ENCODE measurements at regions not wholly inside any gene's neighbourhood (a gene's known extent, or its start where the extent isn't known, plus 50 kb on each side); places are given as distances from the start of the nearest gene placed in this dataset.

GRCh38 chr9:31490551-31491106, 893.8 kb upstream of the ACO1 start:
- Histone ChIP-seq H3K79me1 (ENCODE audit: low read depth in 1 of 2, low read length in 2 of 2) (no peaks in the 10 kb centered on the region), H3K4me1 (ENCODE audit: control insufficient read depth, insufficient read depth, low read length) (no peaks in the 10 kb centered on the region), H3K9me1 (ENCODE audit: insufficient read depth, low read length) (no peaks in the 10 kb centered on the region), H4K20me1 (ENCODE audit: insufficient read depth, low read length) (no peaks in the 10 kb centered on the region), H3K27ac (ENCODE audit: insufficient read depth, low read length) (no peak overlapping the region), H2AK5ac (ENCODE audit: low read depth, low read length) (no peak overlapping the region), H4K5ac (ENCODE audit: low read depth, low read length) (no peak overlapping the region), H2BK120ac (ENCODE audit: low read depth, low read length) (no peak overlapping the region), H3K14ac (replicated peaks; ENCODE audit: low read depth, low read length) (no peak overlapping the region), H3K36me3 (ENCODE audit: control insufficient read depth, insufficient read depth, low read length) (no peaks in the 10 kb centered on the region), H3K4ac (ENCODE audit: low read depth, low read length) (no peak overlapping the region), H3K56ac (ENCODE audit: extremely low read depth, insufficient read depth, low read length) (no peak overlapping the region), H2BK15ac (ENCODE audit: low read depth, low read length) (no peak overlapping the region), H3K9me3 (ENCODE audit: control insufficient read depth, insufficient read depth, low read length) (peaks cover 4% of the 10 kb centered on the region; the same call in 1 of the 2 replicates), H4K8ac (ENCODE audit: low read depth in 2 of 2, low read length in 2 of 2) (no peak overlapping the region), H3K4me3 (ENCODE audit: insufficient read depth, low read depth, low read length) (no peak overlapping the region), H4K91ac (ENCODE audit: insufficient read depth, low read depth, low read length) (no peak overlapping the region), H2AK9ac (replicated peaks; ENCODE audit: low read depth, low read length, poor library complexity) (no peak overlapping the region), H2BK5ac (ENCODE audit: low read depth, low read length, poor library complexity, severe bottlenecking) (no peak overlapping the region), H3K9ac (ENCODE audit: low read depth, low read length) (no peak overlapping the region), H3K4me2 (ENCODE audit: low read depth, low read length) (no peak overlapping the region), H2AFZ (replicated peaks; ENCODE audit: low read length, poor library complexity) (no peak overlapping the region), H3K27me3 (ENCODE audit: control insufficient read depth, insufficient read depth, low read length) (no peaks in the 10 kb centered on the region), H3K23ac (ENCODE audit: low read depth, low read length) (no peak overlapping the region), H2BK20ac (ENCODE audit: low read depth, low read length) (no peak overlapping the region), H3K18ac (ENCODE audit: low read depth, low read length) (no peak overlapping the region)
- no CpG with 5 or more reads among the region's 4 CpGs for WGBS, 2 experiments (ENCODE audit: extremely low coverage in 2 of 2, insufficient read length in 1 of 2)
- ATAC-seq (ENCODE audit: low read depth) (no peak), DNase-seq (no peak)
- POLR2A ChIA-PET (ENCODE audit: unreplicated experiment), result no interaction called here
- BruUV-seq (replicated peaks), result no TSS peak
- dilution Hi-C loops (cut with HindIII; ENCODE audit: low sequenced_read_pairs, unreplicated experiment), result no loop called here
- CTCF ChIA-PET, result no interaction called here
- TF ChIP-seq CEBPB (IDR thresholded peaks at IDR 0.05; ENCODE audit: low read depth, low read length) (no peak), POLR2A (IDR thresholded peaks at IDR 0.05; ENCODE audit: low read depth, low read length) (no peak), RAD21 (IDR thresholded peaks at IDR 0.05; ENCODE audit: low read length) (no peak), NFE2L2 (IDR thresholded peaks at IDR 0.05; ENCODE audit: low read depth, low read length) (no peak), FOS (IDR thresholded peaks at IDR 0.05; ENCODE audit: low read depth, low read length) (no peak), RFX5 (IDR thresholded peaks at IDR 0.05; ENCODE audit: low read depth, low read length) (no peak), MAFK (IDR thresholded peaks at IDR 0.05; ENCODE audit: low read depth, low read length) (no peak), MAZ (IDR thresholded peaks at IDR 0.05; ENCODE audit: borderline replicate concordance, low read depth, low read length) (no peak), RCOR1 (IDR thresholded peaks at IDR 0.05; ENCODE audit: insufficient replicate concordance, low read length) (no peak), CHD1 (IDR thresholded peaks at IDR 0.05; ENCODE audit: low read depth, low read length) (no peak), MXI1 (IDR thresholded peaks at IDR 0.05; ENCODE audit: borderline replicate concordance, low read depth, low read length) (no peak), USF2 (IDR thresholded peaks at IDR 0.05; ENCODE audit: low read depth, low read length) (no peak), BHLHE40 (IDR thresholded peaks at IDR 0.05; ENCODE audit: low read depth, low read length) (no peak), CTCF (conservative IDR thresholded peaks at IDR 0.05; ENCODE audit: low read depth, low read length) (no peak), ELK1 (IDR thresholded peaks at IDR 0.05; ENCODE audit: borderline replicate concordance, low read depth, low read length) (no peak)
- intact Hi-C loops (cut with micrococcal nuclease), result no loop called here
- in situ Hi-C loops (cut with MboI; ENCODE audit: low sequenced_read_pairs), result no loop called here
